ENCODE measurements at regions not wholly inside any gene's neighbourhood (a gene's known extent, or its start where the extent isn't known, plus 50 kb on each side); places are given as distances from the start of the nearest gene placed in this dataset.

DNA sequence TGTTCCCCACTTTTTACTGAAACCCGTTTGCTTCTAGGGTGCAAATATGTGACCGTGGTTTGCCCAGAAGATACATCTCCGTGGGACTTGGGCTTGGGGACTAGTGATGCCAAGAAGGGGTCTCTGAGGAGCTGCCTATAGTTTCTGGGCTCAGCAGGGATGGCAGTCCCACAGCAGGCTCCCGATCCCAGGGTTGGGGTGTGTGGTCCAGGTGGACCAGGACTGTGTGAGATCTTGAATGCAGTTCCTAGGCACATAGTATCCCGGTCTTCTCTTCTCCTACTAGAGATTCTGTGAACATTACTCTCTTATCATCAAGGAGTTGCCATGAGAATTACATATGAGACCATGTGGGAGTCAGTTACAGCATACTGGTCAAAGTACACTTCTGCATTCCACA is 435.8 kb upstream of the SPRED2 start:
- TF ChIP-seq, protein P1, sequence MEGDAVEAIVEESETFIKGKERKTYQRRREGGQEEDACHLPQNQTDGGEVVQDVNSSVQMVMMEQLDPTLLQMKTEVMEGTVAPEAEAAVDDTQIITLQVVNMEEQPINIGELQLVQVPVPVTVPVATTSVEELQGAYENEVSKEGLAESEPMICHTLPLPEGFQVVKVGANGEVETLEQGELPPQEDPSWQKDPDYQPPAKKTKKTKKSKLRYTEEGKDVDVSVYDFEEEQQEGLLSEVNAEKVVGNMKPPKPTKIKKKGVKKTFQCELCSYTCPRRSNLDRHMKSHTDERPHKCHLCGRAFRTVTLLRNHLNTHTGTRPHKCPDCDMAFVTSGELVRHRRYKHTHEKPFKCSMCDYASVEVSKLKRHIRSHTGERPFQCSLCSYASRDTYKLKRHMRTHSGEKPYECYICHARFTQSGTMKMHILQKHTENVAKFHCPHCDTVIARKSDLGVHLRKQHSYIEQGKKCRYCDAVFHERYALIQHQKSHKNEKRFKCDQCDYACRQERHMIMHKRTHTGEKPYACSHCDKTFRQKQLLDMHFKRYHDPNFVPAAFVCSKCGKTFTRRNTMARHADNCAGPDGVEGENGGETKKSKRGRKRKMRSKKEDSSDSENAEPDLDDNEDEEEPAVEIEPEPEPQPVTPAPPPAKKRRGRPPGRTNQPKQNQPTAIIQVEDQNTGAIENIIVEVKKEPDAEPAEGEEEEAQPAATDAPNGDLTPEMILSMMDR (IDR thresholded peaks at IDR 0.05), result no peak
- TF ChIP-seq POLR2A (IDR thresholded peaks at IDR 0.05), result no peak
